Tibial nerve (tissue), 3 donors: ENCODE measurements at regions not wholly inside any gene's neighbourhood (a gene's known extent, or its start where the extent isn't known, plus 50 kb on each side); places are given as distances from the start of the nearest gene placed in this dataset.

Experiments
- EP300 ChIP-seq, 2 donors: sonication (generic); formaldehyde crosslinking; IDR thresholded peaks; one replicate each; pipeline ENCODE4 v1.6.1; 2017; ENCODE audit warnings: antibody characterized with exemption in 2 of 2, mild to moderate bottlenecking in 1 of 2
- POLR2A ChIP-seq, 2 donors: fragments of 450-650 bp; IDR thresholded peaks; one replicate each; pipeline ENCODE4 v1.6.1; 2017; ENCODE audit warnings: antibody characterized with exemption in 2 of 2, mild to moderate bottlenecking in 2 of 2, moderate library complexity in 2 of 2

DNA sequence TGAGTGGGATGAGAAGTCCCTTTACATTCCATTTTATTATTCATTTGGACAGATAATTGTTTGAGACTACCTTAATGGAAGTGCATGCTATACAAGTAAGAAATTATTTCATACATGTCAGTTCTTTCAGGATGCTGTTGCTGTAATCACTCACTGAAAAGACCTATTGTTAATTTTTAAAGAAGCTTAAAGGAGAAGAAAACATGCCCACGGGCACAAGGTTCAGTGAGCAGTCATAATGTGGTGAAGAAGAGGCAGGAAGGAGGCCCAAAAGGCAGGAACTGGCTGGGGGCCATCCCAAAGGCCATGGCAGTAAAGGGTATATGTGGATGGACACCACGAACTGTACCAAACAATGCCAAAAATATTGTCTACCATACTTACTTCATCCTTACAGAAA is 206.0 kb downstream of the LYPLAL1 start:
- TF ChIP-seq EP300 (IDR thresholded peaks at IDR 0.05) (no peak), POLR2A (IDR thresholded peaks at IDR 0.05) (no peak)
